Ovary (tissue), 7 donors: ENCODE measurements at regions not wholly inside any gene's neighbourhood (a gene's known extent, or its start where the extent isn't known, plus 50 kb on each side); places are given as distances from the start of the nearest gene placed in this dataset.

Experiments used
- DNase-seq, 5 donors: peaks; one replicate each; pipeline ENCODE4 v3.0.0-alpha.2; 2019 to 2020
- H3K27ac ChIP-seq, 2 donors: fragments of 200-600 bp; one replicate each; pipeline versions ENCODE4 v1.5.1 to v1.8.0; 2019 to 2022
- H3K27me3 ChIP-seq: fragments of 200-600 bp; one replicate; pipeline ENCODE4 v1.8.0; 2022
- H3K36me3 ChIP-seq: fragments of 200-600 bp; sonication (generic); one replicate; pipeline ENCODE4 v1.5.1; 2019
- H3K4me1 ChIP-seq: one replicate; pipeline ENCODE4 v1.8.1; 2013; ENCODE audit warnings: mild to moderate bottlenecking, moderate library complexity; ENCODE audit not compliant: insufficient read depth
- H3K4me3 ChIP-seq: fragments of 200-600 bp; sonication (generic); one replicate; pipeline ENCODE4 v1.5.1; 2017
- H3K9me3 ChIP-seq, 2 donors: fragments of 200-600 bp in 1 of 2; sonication (generic) in 1 of 2; one replicate each; pipeline versions ENCODE4 v1.5.1 to v1.8.1; 2013 to 2019; ENCODE audit warnings: mild to moderate bottlenecking in 1 of 2, moderate library complexity in 1 of 2
- EP300 ChIP-seq: sonication (generic); formaldehyde crosslinking; IDR thresholded peaks from one replicate; pipeline ENCODE4 v1.6.1; 2017; ENCODE audit warnings: antibody characterized with exemption
- POLR2A ChIP-seq: fragments of 450-650 bp; IDR thresholded peaks from one replicate; pipeline ENCODE4 v1.6.1; 2017; ENCODE audit warnings: antibody characterized with exemption, mild to moderate bottlenecking, moderate library complexity
- WGBS, 3 donors: extraction: QIAGEN DNeasy Blood & Tissue Kit in 1 of 3; methylation state at CpG; one replicate each; pipeline versions ENCODE4 v1.1.5 to v1.1.7; 2013 to 2017; 5-methylcytosine and 5-hydroxymethylcytosine counted together
- intact Hi-C, 4 donors: fragments of 100-400 bp; cut with DNase I; formaldehyde crosslinking; loops; one replicate each; pipeline versions ENCODE4 v1.11.0 to v1.15.1; 2022 to 2023
- TF ChIP-seq, protein P1 (sequence below), 3 donors: fragments of 450-650 bp in 2 of 3; fragments of 200-600 bp in 1 of 3; IDR thresholded peaks; one replicate each; pipeline versions ENCODE4 v1.5.1 to v1.8.0; 2016 to 2022; ENCODE audit warnings: antibody characterized with exemption in 3 of 3, mild to moderate bottlenecking in 1 of 3
- donor health status: DM: no; HTN: no; CAD: no; lungs with moderate emphysema.
- donor health status: DM: no; HTN: no; CAD: no.
- donor health status: Bipolar disorder and iron deficiency.
- donor health status: DM: no; HTN: no; CAD: no.
- donor health status: DM: yes; HTN: yes; CAD: no.

- 75 to 79% (median 79%) methylated on average over 2 of the region's 2 CpGs for WGBS, 3 donors
- no peaks in the 10 kb centered on the region for H3K4me1 ChIP-seq
- DNase-seq, result no peak
- intact Hi-C loops, result no loop called here
- H3K9me3 ChIP-seq, result no peaks in the 10 kb centered on the region
- no peak overlapping the region for H3K4me3 ChIP-seq
- no peaks in the 10 kb centered on the region for H3K27me3 ChIP-seq
- H3K36me3 ChIP-seq, result no peaks in the 10 kb centered on the region
- H3K27ac ChIP-seq, result no peak overlapping the region
- TF ChIP-seq EP300 (no peak), POLR2A (no peak)
- TF ChIP-seq, protein P1, sequence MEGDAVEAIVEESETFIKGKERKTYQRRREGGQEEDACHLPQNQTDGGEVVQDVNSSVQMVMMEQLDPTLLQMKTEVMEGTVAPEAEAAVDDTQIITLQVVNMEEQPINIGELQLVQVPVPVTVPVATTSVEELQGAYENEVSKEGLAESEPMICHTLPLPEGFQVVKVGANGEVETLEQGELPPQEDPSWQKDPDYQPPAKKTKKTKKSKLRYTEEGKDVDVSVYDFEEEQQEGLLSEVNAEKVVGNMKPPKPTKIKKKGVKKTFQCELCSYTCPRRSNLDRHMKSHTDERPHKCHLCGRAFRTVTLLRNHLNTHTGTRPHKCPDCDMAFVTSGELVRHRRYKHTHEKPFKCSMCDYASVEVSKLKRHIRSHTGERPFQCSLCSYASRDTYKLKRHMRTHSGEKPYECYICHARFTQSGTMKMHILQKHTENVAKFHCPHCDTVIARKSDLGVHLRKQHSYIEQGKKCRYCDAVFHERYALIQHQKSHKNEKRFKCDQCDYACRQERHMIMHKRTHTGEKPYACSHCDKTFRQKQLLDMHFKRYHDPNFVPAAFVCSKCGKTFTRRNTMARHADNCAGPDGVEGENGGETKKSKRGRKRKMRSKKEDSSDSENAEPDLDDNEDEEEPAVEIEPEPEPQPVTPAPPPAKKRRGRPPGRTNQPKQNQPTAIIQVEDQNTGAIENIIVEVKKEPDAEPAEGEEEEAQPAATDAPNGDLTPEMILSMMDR (IDR thresholded peaks at IDR 0.05), result no peak
Measured at GRCh38 chr4:23134331-23134730, 441.6 kb downstream of the GBA3 start.

- no peak for TF ChIP-seq EP300
- TF ChIP-seq POLR2A, result no peak
- TF ChIP-seq, protein P1 (IDR thresholded peaks at IDR 0.05), result no peak
- DNase-seq, result no peak
- no peak overlapping the region for H3K27ac ChIP-seq
- intact Hi-C loops, result no loop called here
- H3K4me3 ChIP-seq, result no peak overlapping the region
- H3K36me3 ChIP-seq, result no peaks in the 10 kb centered on the region
- no peaks in the 10 kb centered on the region for H3K4me1 ChIP-seq
- no peaks in the 10 kb centered on the region for H3K9me3 ChIP-seq
- WGBS, 3 donors, result 79 to 85% (median 84%) methylated on average over 2 of the region's 2 CpGs
- H3K27me3 ChIP-seq, result no peaks in the 10 kb centered on the region
Measured at GRCh38 chr4:23130845-23131244, 438.1 kb downstream of the GBA3 start.

DNA sequence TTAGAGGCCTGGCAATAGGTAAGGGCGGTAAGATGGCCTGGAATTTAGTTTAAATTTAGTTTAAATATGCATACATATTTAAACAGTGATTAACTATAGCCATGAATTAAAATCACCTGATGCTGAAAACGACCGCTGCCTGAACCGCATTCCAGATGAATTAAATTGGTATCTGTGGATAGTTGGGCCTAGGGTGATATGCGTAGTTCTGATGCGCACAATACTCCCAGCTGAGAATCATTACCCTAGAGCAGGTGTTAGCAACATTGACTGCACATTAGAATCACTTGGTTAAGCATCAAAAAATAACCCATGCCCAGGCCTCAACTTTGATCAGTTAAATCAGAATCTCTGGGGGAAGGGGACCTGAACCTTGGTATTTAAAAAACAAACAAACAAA, 432.4 kb downstream of the GBA3 start:
- TF ChIP-seq, protein P1 (IDR thresholded peaks at IDR 0.05), result no peak
- no peak for TF ChIP-seq EP300
- no peak for TF ChIP-seq POLR2A
- H3K4me1 ChIP-seq, result no peaks in the 10 kb centered on the region
- 94 to 97% (median 96%) methylated on average over 6 of the region's 6 CpGs for WGBS, 3 donors
- DNase-seq, result no peak
- H3K36me3 ChIP-seq, result no peaks in the 10 kb centered on the region
- intact Hi-C loops, result no loop called here
- H3K4me3 ChIP-seq, result no peak overlapping the region
- no peaks in the 10 kb centered on the region for H3K27me3 ChIP-seq
- no peaks in the 10 kb centered on the region for H3K9me3 ChIP-seq
- H3K27ac ChIP-seq, result no peak overlapping the region

GRCh38 chr4:23122666-23123400, 430.1 kb downstream of the GBA3 start:
- DNase-seq, result no peak
- H3K27ac ChIP-seq, result no peak overlapping the region
- no peaks in the 10 kb centered on the region for H3K9me3 ChIP-seq
- TF ChIP-seq, protein P1 (IDR thresholded peaks at IDR 0.05), result no peak
- TF ChIP-seq EP300 (no peak), POLR2A (no peak)
- no peak overlapping the region for H3K4me3 ChIP-seq
- no peaks in the 10 kb centered on the region for H3K4me1 ChIP-seq
- no peaks in the 10 kb centered on the region for H3K36me3 ChIP-seq
- 75 to 86% (median 83%) methylated on average over 2 of the region's 2 CpGs for WGBS, 3 donors
- intact Hi-C loops, result no loop called here
- H3K27me3 ChIP-seq, result no peaks in the 10 kb centered on the region
